HepG2 (cell line): ENCODE measurements at regions not wholly inside any gene's neighbourhood (a gene's known extent, or its start where the extent isn't known, plus 50 kb on each side); places are given as distances from the start of the nearest gene placed in this dataset.

ENCODE experiments used
- ARID5B ChIP-seq: IDR thresholded peaks from 2 replicates; pipeline ENCODE4 v1.4.0; 2020; ENCODE audit warnings: mild to moderate bottlenecking, missing genetic modification reagents
- ATAD3A ChIP-seq: sonication (generic); formaldehyde crosslinking; IDR thresholded peaks from 2 replicates; pipeline ENCODE4 v1.4.0; 2020; ENCODE audit warnings: missing genetic modification reagents
- GABPA ChIP-seq, 2 experiments: IDR thresholded peaks; 2 replicates each; pipeline ENCODE4 v1.6.1; 2011 to 2016; ENCODE audit warnings: low read depth in 2 of 2, low read length in 1 of 2, missing biosample characterization in 1 of 2, missing genetic modification characterization in 1 of 2
- HBP1 ChIP-seq: IDR thresholded peaks from 2 replicates; pipeline ENCODE4 v1.6.1; 2016; ENCODE audit warnings: low read depth, control low read depth
- MEIS2 ChIP-seq: sonication (generic); formaldehyde crosslinking; IDR thresholded peaks from 2 replicates; pipeline ENCODE4 v1.9.0; 2021; ENCODE audit warnings: mild to moderate bottlenecking, missing genetic modification reagents
- REST ChIP-seq, 2 experiments: IDR thresholded peaks; 2 replicates each; pipeline ENCODE4 v1.6.1; 2011 to 2012; ENCODE audit warnings: low read length in 2 of 2, borderline replicate concordance in 1 of 2, low read depth in 1 of 2, mild to moderate bottlenecking in 1 of 2, moderate library complexity in 1 of 2
- STAG1 ChIP-seq: sonication (generic); formaldehyde crosslinking; IDR thresholded peaks from 2 replicates; pipeline ENCODE4 v1.4.0; 2020; ENCODE audit warnings: missing genetic modification reagents
- TAF1 ChIP-seq: sonication (generic); formaldehyde crosslinking; IDR thresholded peaks from 2 replicates; pipeline ENCODE4 v1.4.0; 2020; ENCODE audit warnings: missing genetic modification reagents
- ZBTB34 ChIP-seq: sonication (generic); formaldehyde crosslinking; IDR thresholded peaks from 2 replicates; pipeline ENCODE4 v1.8.0; 2022; ENCODE audit warnings: mild to moderate bottlenecking, missing genetic modification reagents
- ZGPAT ChIP-seq: IDR thresholded peaks from 2 replicates; pipeline ENCODE4 v1.6.1; 2016; ENCODE audit warnings: mild to moderate bottlenecking
- ZNF460 ChIP-seq: sonication (generic); formaldehyde crosslinking; IDR thresholded peaks from 2 replicates; pipeline ENCODE4 v1.5.1; 2020; ENCODE audit warnings: missing genetic modification reagents, mild to moderate bottlenecking, borderline replicate concordance
- ZNF710 ChIP-seq: sonication (generic); formaldehyde crosslinking; IDR thresholded peaks from 2 replicates; pipeline ENCODE4 v1.5.0; 2020; ENCODE audit warnings: mild to moderate bottlenecking, missing genetic modification reagents, borderline replicate concordance

GRCh38 chr7:7114575-7115291 is 67.6 kb upstream of the C1GALT1 start (continued):
- no peak for TF ChIP-seq HBP1 (CRISPR knock-in tag)
- TF ChIP-seq ZNF710 = peak; percentile 94; the same call in 1 of the 2 replicates
- TF ChIP-seq TAF1 = peak; percentile 30; the same call in 1 of the 2 replicates
- no peak for TF ChIP-seq ZNF460 (CRISPR knock-in tag)
- 0 out of 2 replicates have a peak, but pooled peaks have one; percentile 26 for TF ChIP-seq STAG1 (CRISPR knock-in tag)
- TF ChIP-seq MEIS2 = 0 out of 2 replicates have a peak, but pooled peaks have one; percentile 57
- TF ChIP-seq GABPA (IDR thresholded peaks at IDR 0.05; ENCODE audit: low read depth, low read length) = no peak
- TF ChIP-seq GABPA (CRISPR knock-in tag; IDR thresholded peaks at IDR 0.05; ENCODE audit: low read depth) = 0 out of 2 replicates have a peak, but pooled peaks have one; percentile 12
- peak; percentile 91 for TF ChIP-seq ZBTB34
- peak; percentile 99 for TF ChIP-seq ARID5B (CRISPR knock-in tag)
- peak in 1 of 2 experiments; percentile 63; a peak in 2 of 4 replicates for TF ChIP-seq REST (IDR thresholded peaks at IDR 0.05; ENCODE audit: borderline replicate concordance in 1 of 2, low read depth in 1 of 2, low read length in 2 of 2)
- no peak for TF ChIP-seq ATAD3A (CRISPR knock-in tag)
- peak; percentile 92 for TF ChIP-seq ZGPAT (CRISPR knock-in tag)
